Gastroesophageal sphincter (tissue), 4 donors: ENCODE measurements at regions not wholly inside any gene's neighbourhood (a gene's known extent, or its start where the extent isn't known, plus 50 kb on each side); places are given as distances from the start of the nearest gene placed in this dataset.

Experiments
- ATAC-seq: fragments of 150-250 bp; one replicate; pipeline ENCODE4 v1.9.1; 2016; ENCODE audit warnings: mild to moderate bottlenecking, moderate library complexity
- H3K27ac ChIP-seq, 4 donors: fragments of 200-600 bp; sonication (generic) in 3 of 4; 1 replicate in 3 of 4; 2 replicates in 1 of 4; pipeline ENCODE4 v1.5.1; 2016 to 2019
- H3K27me3 ChIP-seq: fragments of 200-600 bp; sonication (generic); one replicate; pipeline ENCODE4 v1.5.1; 2019
- H3K36me3 ChIP-seq, 2 donors: fragments of 200-600 bp; sonication (generic); one replicate each; pipeline ENCODE4 v1.5.1; 2019; ENCODE audit warnings: control low read depth in 1 of 2
- H3K4me1 ChIP-seq, 3 donors: fragments of 200-600 bp; sonication (generic); 1 replicate in 2 of 3; 2 replicates in 1 of 3; pipeline ENCODE4 v1.5.1; 2016 to 2019; ENCODE audit warnings: control low read depth in 2 of 3
- H3K4me3 ChIP-seq, 2 donors: fragments of 200-600 bp; sonication (generic); one replicate each; pipeline ENCODE4 v1.5.1; 2019; ENCODE audit warnings: mild to moderate bottlenecking in 1 of 2, moderate library complexity in 1 of 2
- H3K9me3 ChIP-seq, 3 donors: fragments of 200-600 bp; sonication (generic); one replicate each; pipeline ENCODE4 v1.5.1; 2017 to 2019; ENCODE audit warnings: control low read depth in 2 of 3
- CTCF ChIP-seq, 4 experiments: fragments of 200-600 bp in 2 of 4; fragments of 450-650 bp in 2 of 4; sonication (generic) in 1 of 4; IDR thresholded peaks; one replicate each; pipeline ENCODE4 v1.5.1; 2017 to 2019; ENCODE audit warnings: antibody characterized with exemption in 4 of 4, mild to moderate bottlenecking in 2 of 4, moderate library complexity in 2 of 4
- EP300 ChIP-seq: sonication (generic); formaldehyde crosslinking; IDR thresholded peaks from one replicate; pipeline ENCODE4 v1.6.1; 2017; ENCODE audit warnings: antibody characterized with exemption, mild to moderate bottlenecking
- POLR2A ChIP-seq, 2 donors: fragments of 450-650 bp; IDR thresholded peaks; one replicate each; pipeline ENCODE4 v1.6.1; 2017; ENCODE audit warnings: antibody characterized with exemption in 2 of 2, mild to moderate bottlenecking in 2 of 2, moderate library complexity in 1 of 2
- POLR2AphosphoS5 ChIP-seq: sonication (generic); formaldehyde crosslinking; IDR thresholded peaks from one replicate; pipeline ENCODE4 v1.6.1; 2017; ENCODE audit warnings: antibody characterized with exemption
- whole genome bisulfite sequencing, 2 donors: methylation state at CpG; one replicate each; pipeline ENCODE4 v1.1.5; 2018; ENCODE audit warnings: low coverage in 1 of 2; 5-methylcytosine and 5-hydroxymethylcytosine counted together

- Histone ChIP-seq H3K36me3 (no peaks in the 10 kb centered on the region), H3K4me1 (no peaks in the 10 kb centered on the region), H3K4me3 (no peak overlapping the region), H3K9me3 (no peaks in the 10 kb centered on the region), H3K27me3 (peaks cover 6% of the 10 kb centered on the region), H3K27ac (no peak overlapping the region)
- ATAC-seq: no peak
- 9 to 11% methylated on average over 5 to 9 of the region's 12 CpGs for WGBS, 2 donors
- TF ChIP-seq POLR2A (IDR thresholded peaks at IDR 0.05): no peak
- no peak for TF ChIP-seq EP300
- TF ChIP-seq CTCF (IDR thresholded peaks at IDR 0.05): no peak
- no peak for TF ChIP-seq POLR2AphosphoS5
Measured at GRCh38 chr6:7479801-7480266, 61.6 kb upstream of the DSP start.

GRCh38 chr6:7484666-7485065, 56.8 kb upstream of the DSP start:
- Histone ChIP-seq H3K9me3 (no peaks in the 10 kb centered on the region), H3K27me3 (peaks cover 6% of the 10 kb centered on the region), H3K4me3 (no peak overlapping the region), H3K4me1 (no peaks in the 10 kb centered on the region), H3K36me3 (no peaks in the 10 kb centered on the region), H3K27ac (no peak overlapping the region)
- TF ChIP-seq POLR2AphosphoS5 (no peak), CTCF (IDR thresholded peaks at IDR 0.05) (no peak), EP300 (no peak), POLR2A (IDR thresholded peaks at IDR 0.05) (no peak)
- no peak for ATAC-seq

GRCh38 chr6:7486951-7487350, 54.5 kb upstream of the DSP start:
- no peak overlapping the region for H3K4me3 ChIP-seq
- TF ChIP-seq EP300: no peak
- TF ChIP-seq POLR2A (IDR thresholded peaks at IDR 0.05): no peak
- TF ChIP-seq POLR2AphosphoS5: no peak
- H3K36me3 ChIP-seq: no peaks in the 10 kb centered on the region
- no peaks in the 10 kb centered on the region for H3K9me3 ChIP-seq
- H3K27me3 ChIP-seq: peaks cover 6% of the 10 kb centered on the region
- 83 to 89% methylated on average over 3 of the region's 3 CpGs for whole genome bisulfite sequencing, 2 donors
- no peak overlapping the region for H3K27ac ChIP-seq
- no peak for ATAC-seq
- no peaks in the 10 kb centered on the region for H3K4me1 ChIP-seq

GRCh38 chr6:7488494-7488893, 53.0 kb upstream of the DSP start:
- no peak overlapping the region for H3K27ac ChIP-seq
- TF ChIP-seq CTCF (IDR thresholded peaks at IDR 0.05): no peak
- H3K4me1 ChIP-seq: no peaks in the 10 kb centered on the region
- H3K36me3 ChIP-seq: no peaks in the 10 kb centered on the region
- no peak overlapping the region for H3K4me3 ChIP-seq
- no peaks in the 10 kb centered on the region for H3K27me3 ChIP-seq
- no peak for ATAC-seq
- 55 to 62% methylated on average over 2 of the region's 2 CpGs for WGBS, 2 donors
- H3K9me3 ChIP-seq: no peaks in the 10 kb centered on the region

GRCh38 chr6:7489376-7489775, 52.1 kb upstream of the DSP start:
- whole genome bisulfite sequencing, 2 donors: 89 to 94% methylated on average over 2 of the region's 2 CpGs
- no peak overlapping the region for H3K4me3 ChIP-seq
- no peak for ATAC-seq
- H3K9me3 ChIP-seq: no peaks in the 10 kb centered on the region
- no peak for TF ChIP-seq POLR2A (IDR thresholded peaks at IDR 0.05)
- TF ChIP-seq POLR2AphosphoS5: no peak
- no peak for TF ChIP-seq EP300
- TF ChIP-seq CTCF (IDR thresholded peaks at IDR 0.05): no peak
- H3K4me1 ChIP-seq: no peaks in the 10 kb centered on the region
- no peaks in the 10 kb centered on the region for H3K36me3 ChIP-seq
- peaks cover 5% of the 10 kb centered on the region for H3K27me3 ChIP-seq
- no peak overlapping the region for H3K27ac ChIP-seq
